Astrocyte of the cerebellum (primary cell): ENCODE measurements at regions not wholly inside any gene's neighbourhood (a gene's known extent, or its start where the extent isn't known, plus 50 kb on each side); places are given as distances from the start of the nearest gene placed in this dataset.

Experiments used
- DNase-seq: peaks from one replicate; pipeline ENCODE4 v3.0.0-alpha.2; 2011; ENCODE audit warnings: low read depth
- H3K4me3 ChIP-seq: 2 replicates; pipeline ENCODE4 v1.5.1; 2011; ENCODE audit warnings: mild to moderate bottlenecking, low read depth, low read length, moderate library complexity
- in situ Hi-C: cut with HindIII; loops from 2 replicates; pipeline ENCODE4 v1.10.0; 2017; ENCODE audit warnings: low sequenced_read_pairs
- TF ChIP-seq, protein P1 (sequence below): IDR thresholded peaks from 2 replicates; pipeline ENCODE4 v1.5.1; 2012; ENCODE audit warnings: low read length, low read depth, moderate library complexity, mild to moderate bottlenecking; ENCODE audit errors: missing control alignments

DNA sequence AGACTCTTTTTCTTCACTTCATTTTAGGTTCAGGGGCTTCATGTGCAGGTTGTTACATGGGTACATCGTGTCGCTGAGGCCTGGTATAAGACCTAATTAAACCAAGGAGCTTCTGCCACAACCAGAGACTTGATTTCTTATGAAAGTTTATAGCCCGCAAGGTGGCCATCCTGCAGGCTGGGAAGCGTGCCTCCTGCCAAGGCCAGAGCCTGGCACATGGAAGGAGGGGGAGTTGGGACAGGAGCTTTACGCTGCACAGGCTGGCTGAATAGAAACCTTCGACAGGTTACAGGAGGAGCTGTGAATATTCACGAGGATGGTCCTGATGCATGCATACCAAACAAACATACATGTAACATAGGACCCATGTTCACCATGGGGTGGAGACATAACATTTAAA is 50.1 kb upstream of the SIMC1 start:
- H3K4me3 ChIP-seq, result no peak overlapping the region
- DNase-seq, result no peak
- in situ Hi-C loops, result no loop called here
- TF ChIP-seq, protein P1, sequence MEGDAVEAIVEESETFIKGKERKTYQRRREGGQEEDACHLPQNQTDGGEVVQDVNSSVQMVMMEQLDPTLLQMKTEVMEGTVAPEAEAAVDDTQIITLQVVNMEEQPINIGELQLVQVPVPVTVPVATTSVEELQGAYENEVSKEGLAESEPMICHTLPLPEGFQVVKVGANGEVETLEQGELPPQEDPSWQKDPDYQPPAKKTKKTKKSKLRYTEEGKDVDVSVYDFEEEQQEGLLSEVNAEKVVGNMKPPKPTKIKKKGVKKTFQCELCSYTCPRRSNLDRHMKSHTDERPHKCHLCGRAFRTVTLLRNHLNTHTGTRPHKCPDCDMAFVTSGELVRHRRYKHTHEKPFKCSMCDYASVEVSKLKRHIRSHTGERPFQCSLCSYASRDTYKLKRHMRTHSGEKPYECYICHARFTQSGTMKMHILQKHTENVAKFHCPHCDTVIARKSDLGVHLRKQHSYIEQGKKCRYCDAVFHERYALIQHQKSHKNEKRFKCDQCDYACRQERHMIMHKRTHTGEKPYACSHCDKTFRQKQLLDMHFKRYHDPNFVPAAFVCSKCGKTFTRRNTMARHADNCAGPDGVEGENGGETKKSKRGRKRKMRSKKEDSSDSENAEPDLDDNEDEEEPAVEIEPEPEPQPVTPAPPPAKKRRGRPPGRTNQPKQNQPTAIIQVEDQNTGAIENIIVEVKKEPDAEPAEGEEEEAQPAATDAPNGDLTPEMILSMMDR, result no peak
